Limb (tissue), 2 donors: ENCODE measurements at regions not wholly inside any gene's neighbourhood (a gene's known extent, or its start where the extent isn't known, plus 50 kb on each side); places are given as distances from the start of the nearest gene placed in this dataset.
A peak's percentile ranks its signal among the peaks of the same experiment; 100 is the strongest.

Experiments used
- DNase-seq, 2 donors: peaks; one replicate each; pipeline ENCODE4 v3.0.0-alpha.2; 2016; ENCODE audit errors: extremely low spot score in 2 of 2

DNA sequence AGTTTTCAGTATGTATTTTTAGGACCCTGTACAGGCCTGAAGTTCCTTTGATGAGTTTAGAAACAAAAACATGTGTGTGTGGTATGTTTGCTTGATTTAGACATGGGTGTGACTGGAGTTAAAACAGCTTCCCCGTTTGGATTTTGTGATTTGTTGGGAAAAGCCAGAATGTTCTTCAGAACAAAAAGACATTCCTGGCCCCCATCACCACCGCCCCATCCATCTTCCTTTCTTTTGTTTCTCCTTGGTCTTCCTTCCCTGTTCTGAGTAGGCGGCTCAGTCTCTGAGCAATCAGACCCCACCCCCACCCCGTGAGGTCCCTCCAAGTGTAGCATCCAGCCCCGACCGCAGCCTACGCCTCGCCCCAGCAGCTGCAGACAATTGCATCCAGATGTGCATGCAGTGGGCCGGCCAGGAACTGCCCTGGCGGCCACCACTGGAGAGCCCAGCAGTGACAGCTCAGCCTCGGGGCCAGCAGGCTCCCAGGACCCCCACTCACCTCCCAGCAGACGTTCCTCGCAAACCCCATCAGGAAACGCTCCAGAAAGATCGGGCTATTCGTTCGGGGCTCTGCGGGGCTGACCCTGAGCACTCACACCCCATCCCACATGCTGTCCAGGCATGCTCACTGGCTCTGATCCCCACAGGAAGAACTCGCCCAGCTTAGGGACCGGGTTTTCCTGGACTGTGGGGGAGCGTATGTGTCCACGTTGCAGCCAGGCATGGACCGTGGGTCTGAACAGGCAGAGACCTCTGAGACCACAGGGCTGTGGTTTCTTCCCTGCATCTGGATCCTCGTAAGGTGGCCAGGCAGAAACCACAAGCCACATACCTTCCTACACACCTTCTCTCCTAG, 99.8 kb upstream of the CDH5 start:
- peak; percentile 85 to 88 for DNase-seq

DNA sequence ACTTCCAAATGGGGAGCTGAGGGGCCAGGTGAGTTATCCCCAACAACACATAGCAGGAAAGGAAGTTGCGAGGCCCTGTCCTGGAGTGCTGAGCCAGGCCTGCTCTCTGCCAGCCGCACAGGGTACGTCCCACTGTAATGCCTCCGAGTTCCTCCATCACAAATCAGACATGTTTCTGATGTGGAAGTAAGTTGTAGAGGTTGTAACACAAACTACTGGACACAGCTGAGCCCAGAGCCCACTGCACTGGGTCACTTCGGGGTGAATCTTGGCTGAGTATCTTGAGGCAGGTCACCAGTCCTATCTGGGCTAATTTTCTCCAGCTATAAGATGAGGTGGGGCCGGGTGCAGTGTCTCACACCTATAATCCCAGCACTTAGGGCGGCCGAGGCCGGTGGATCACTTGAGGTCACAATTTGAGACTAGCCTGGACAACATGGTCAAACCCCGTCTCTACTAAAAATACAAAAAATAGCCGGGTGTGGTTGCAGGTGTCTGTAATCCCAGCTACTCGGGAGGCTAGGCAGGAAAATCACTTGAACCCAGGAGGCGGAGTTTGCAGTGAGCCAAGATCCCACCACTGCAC, 100.8 kb upstream of the CDH5 start:
- no peak for DNase-seq

- no peak for DNase-seq
Measured at GRCh38 chr16:66265048-66265415, 101.5 kb upstream of the CDH5 start.

- no peak for DNase-seq
Measured at GRCh38 chr16:66264311-66265047, 102.0 kb upstream of the CDH5 start.

DNA sequence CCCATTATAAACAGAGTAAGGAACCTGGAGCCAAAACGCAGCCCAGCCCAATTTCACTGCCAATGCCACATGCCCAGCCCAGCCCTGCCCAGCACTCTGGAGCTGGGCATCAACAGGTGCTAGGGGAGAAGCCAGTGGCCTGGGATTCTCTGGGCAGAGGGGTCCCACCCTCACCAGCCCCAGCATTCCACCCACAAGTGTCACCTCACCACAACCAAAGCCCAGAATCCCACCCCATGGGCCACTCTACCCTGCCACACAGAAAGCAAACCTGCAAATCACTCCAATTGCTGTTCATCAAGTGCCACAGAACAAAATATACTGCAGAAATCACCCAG, 102.5 kb upstream of the CDH5 start:
- no peak for DNase-seq

DNA sequence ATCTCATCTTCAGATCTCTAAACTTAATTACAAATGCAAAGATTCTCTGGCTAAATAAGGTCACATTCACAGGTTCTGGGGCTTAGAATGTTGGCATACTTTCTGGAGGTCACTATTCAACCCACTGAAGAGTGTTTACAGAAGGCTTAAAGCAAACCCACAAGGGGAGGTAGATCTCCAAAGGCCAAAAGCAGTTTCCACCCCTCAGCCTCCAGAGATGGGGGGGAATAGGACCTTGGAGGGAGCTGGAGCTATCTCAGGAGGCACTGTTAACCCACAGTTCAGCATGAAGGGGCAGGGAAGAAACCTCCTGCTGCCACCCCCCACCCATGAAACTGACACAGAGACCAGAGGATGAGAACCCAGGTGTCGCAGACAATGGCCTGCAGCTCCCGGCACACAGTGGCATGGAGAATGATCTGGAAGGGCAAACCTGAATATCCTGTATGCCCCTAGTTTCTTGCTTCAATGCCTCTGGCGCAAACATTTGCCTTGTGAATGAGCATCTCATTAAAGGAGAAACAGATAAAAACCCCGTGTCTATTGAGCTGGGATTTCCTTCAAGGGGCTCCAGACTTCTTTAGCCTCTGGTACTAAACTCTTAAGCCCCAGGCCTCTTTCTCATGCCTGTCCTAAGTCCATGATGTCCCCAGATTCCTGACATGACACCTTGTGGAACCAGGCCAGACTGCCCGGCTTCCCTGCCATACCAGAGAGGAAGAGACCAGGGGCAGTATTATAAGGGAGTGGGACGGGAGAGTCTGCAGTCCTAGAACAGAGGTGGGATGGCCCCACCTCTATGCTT, 103.1 kb upstream of the CDH5 start:
- DNase-seq = no peak

DNA sequence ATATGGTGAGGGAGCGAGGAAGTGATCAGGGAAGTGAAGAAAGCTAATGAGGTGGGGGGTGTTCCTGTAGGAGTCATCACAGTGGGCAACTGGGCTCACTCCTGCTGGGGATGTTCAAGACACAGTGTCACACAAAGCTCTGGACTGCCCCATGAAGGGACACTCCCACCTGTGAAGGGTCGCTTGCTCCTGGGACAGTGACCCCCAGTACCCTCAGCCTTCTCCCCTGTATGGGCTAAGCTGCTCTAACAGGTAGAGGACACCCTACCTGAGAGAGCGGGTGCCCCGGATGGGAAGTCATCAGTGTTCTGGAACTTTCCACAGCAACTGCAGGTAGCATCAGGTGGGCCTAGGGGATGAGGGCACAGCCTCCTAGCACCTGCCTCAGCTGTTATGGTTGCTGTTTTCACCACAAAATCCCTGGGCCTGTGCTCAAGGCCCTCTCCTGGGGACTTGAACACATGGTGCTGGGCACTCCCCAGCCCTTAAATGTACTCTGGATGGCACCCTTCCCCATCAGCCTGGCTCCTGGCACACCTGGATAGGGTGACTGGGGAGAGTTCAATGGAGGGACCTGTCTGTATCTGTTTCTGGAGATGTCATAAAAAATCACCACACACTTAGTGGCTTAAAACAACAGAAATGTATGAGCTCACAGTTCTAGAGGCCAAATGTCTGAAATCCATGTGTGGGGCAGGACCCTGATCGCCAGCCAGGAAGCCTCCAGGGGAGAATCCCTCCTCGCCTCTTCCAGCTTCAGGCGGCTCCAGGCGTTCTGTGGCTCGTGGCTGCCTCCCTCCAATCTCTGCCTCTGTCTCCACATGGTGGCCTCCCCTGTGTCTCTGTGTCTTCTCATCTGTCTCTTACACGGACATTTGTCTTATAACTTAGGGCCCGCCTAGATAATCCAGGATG, 104.0 kb upstream of the CDH5 start:
- DNase-seq = no peak

- no peak for DNase-seq
Measured at GRCh38 chr16:66261826-66262225, 104.7 kb upstream of the CDH5 start.

- DNase-seq = no peak
Measured at GRCh38 chr16:66260522-66261254, 105.8 kb upstream of the CDH5 start.

GRCh38 chr16:66258916-66259845, 107.3 kb upstream of the CDH5 start:
- no peak for DNase-seq

- DNase-seq = no peak
Measured at GRCh38 chr16:66256919-66257318, 109.6 kb upstream of the CDH5 start.

GRCh38 chr16:66255647-66256046, 110.8 kb upstream of the CDH5 start:
- DNase-seq = no peak

- no peak for DNase-seq
Measured at GRCh38 chr16:66254751-66255150, 111.7 kb upstream of the CDH5 start.

GRCh38 chr16:66254106-66254505, 112.4 kb upstream of the CDH5 start:
- no peak for DNase-seq

DNA sequence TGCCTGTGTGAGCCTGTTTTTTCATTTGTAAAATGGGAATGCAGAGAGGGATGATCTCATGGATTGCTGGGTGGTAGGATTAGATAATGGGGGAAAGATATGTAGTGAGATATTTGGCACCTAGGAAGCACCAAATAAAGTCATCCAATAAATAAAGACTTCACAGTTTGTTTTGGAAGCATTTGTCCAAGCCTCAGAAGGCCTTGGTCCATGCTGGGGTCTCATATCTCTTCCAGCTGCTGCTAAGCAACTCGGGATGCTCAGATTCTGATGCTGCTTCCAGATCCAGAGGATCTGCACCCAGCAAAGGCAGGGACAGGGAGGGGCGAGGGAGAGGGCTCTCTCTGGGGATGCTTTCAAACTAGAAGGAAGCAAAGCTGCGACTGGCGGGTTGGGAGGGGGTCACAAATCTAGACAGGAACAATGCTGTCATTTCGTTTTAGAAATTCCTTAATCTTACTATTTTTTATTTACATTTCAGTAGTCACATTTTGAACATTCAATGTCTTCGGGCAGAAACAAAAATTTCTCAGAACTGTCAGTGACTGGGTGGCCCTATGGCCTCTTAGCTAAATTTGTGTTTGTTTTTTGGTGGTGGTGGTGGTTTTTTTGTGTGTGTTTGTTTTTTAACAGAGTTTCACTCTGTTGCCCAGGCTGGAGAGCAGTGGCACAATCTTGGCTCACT, 114.9 kb upstream of the CDH5 start:
- DNase-seq = no peak

GRCh38 chr16:66250686-66251431, 115.6 kb upstream of the CDH5 start:
- peak in 1 of 2 donors; percentile 42 for DNase-seq
